Lower leg skin (tissue), 4 donors: ENCODE measurements at regions not wholly inside any gene's neighbourhood (a gene's known extent, or its start where the extent isn't known, plus 50 kb on each side); places are given as distances from the start of the nearest gene placed in this dataset.

Experiments
- DNase-seq, 2 donors: peaks; one replicate each; pipeline ENCODE4 v3.0.0-alpha.2; 2019; ENCODE audit warnings: low spot score in 2 of 2
- H3K4me3 ChIP-seq: fragments of 200-600 bp; sonication (generic); 2 replicates; pipeline ENCODE4 v1.5.1; 2017; ENCODE audit warnings: mild to moderate bottlenecking, low read depth; ENCODE audit not compliant: poor library complexity, severe bottlenecking
- POLR2A ChIP-seq, 2 donors: fragments of 450-650 bp; IDR thresholded peaks; one replicate each; pipeline ENCODE4 v1.6.1; 2016 to 2017; ENCODE audit warnings: antibody characterized with exemption in 2 of 2, mild to moderate bottlenecking in 1 of 2, moderate library complexity in 1 of 2
- WGBS, 2 donors: methylation state at CpG; one replicate each; pipeline ENCODE4 v1.1.5; 2018; 5-methylcytosine and 5-hydroxymethylcytosine counted together
- intact Hi-C: fragments of 100-400 bp; cut with DNase I; formaldehyde crosslinking; loops from one replicate; pipeline ENCODE4 v1.15.0; 2023; ENCODE audit warnings: low total_unique reads
- TF ChIP-seq, protein P1 (sequence below), 3 donors: fragments of 450-650 bp; IDR thresholded peaks; one replicate each; pipeline ENCODE4 v1.5.1; 2016; ENCODE audit warnings: antibody characterized with exemption in 3 of 3, mild to moderate bottlenecking in 3 of 3, moderate library complexity in 2 of 3

DNA sequence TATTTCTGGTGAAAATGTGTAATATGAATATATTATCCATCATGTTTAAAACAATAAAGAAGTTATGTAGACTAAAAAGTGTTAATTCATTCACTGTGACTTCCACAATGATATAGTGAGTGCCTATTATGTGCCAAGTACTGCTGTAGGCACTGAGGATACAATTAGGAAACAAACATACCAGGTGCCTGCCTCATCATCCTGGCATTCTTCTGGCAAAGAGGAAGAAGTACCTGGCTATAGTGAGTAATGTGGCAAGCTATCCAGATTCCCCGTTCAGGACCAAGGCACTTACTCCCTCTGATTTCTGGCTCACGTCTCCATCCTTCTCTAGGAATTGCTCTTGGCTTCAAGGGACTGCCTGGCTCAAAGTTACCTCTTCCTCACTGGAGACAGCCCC is 77.5 kb upstream of the CLMP start:
- 45 to 54% methylated on average over 2 of the region's 2 CpGs for WGBS, 2 donors
- no peak overlapping the region for H3K4me3 ChIP-seq
- no peak for DNase-seq
- TF ChIP-seq POLR2A (IDR thresholded peaks at IDR 0.05): no peak
- TF ChIP-seq, protein P1, sequence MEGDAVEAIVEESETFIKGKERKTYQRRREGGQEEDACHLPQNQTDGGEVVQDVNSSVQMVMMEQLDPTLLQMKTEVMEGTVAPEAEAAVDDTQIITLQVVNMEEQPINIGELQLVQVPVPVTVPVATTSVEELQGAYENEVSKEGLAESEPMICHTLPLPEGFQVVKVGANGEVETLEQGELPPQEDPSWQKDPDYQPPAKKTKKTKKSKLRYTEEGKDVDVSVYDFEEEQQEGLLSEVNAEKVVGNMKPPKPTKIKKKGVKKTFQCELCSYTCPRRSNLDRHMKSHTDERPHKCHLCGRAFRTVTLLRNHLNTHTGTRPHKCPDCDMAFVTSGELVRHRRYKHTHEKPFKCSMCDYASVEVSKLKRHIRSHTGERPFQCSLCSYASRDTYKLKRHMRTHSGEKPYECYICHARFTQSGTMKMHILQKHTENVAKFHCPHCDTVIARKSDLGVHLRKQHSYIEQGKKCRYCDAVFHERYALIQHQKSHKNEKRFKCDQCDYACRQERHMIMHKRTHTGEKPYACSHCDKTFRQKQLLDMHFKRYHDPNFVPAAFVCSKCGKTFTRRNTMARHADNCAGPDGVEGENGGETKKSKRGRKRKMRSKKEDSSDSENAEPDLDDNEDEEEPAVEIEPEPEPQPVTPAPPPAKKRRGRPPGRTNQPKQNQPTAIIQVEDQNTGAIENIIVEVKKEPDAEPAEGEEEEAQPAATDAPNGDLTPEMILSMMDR (IDR thresholded peaks at IDR 0.05): no peak
- intact Hi-C loops: no loop called here

DNA sequence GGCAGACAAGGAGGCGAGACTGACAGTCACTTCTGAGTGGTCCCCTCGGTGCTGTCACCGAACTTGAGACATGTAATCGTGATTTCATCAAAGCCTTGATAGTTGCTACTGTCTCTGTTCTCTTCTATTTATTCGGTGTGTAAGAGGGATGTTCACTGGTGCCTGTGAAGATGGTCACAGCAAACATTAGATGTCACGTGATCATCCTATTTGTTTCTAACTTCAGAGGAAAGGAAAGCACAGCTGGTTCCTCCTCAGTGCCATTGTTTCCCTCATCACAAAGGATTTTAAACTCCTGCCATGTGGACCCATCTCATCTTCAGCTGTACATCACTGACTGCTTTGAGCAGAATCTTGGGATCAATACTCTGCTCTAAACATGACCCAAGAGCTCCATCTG is 73.1 kb upstream of the CLMP start:
- 48 to 55% methylated on average over 6 of the region's 6 CpGs for WGBS, 2 donors
- intact Hi-C loops: no loop called here
- DNase-seq: no peak
- TF ChIP-seq, protein P1 (IDR thresholded peaks at IDR 0.05): no peak
- no peak for TF ChIP-seq POLR2A (IDR thresholded peaks at IDR 0.05)
- H3K4me3 ChIP-seq: no peak overlapping the region

DNA sequence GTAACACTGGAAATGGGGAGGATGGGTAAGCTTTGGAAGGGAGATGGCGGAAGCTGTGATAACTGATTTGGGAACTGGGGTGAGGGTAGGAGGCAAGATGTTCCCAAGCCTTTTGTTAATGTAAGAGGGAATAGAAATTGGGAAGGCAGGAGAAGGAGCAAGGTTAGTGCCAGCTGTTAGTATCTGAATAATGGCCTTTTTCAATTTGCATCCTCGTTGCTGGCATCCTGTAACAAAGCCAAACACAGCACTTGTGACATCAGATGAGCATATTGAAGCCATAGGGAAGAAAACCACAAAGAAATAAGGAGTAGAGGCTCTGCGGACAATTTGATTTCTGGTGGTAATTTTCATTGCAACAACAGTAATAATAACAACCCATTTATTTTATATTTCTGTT is 70.9 kb upstream of the CLMP start:
- H3K4me3 ChIP-seq: no peak overlapping the region
- intact Hi-C loops: no loop called here
- DNase-seq: no peak
- TF ChIP-seq, protein P1 (IDR thresholded peaks at IDR 0.05): no peak
- no peak for TF ChIP-seq POLR2A (IDR thresholded peaks at IDR 0.05)
- 71 to 75% methylated on average over 3 of the region's 3 CpGs for WGBS, 2 donors

DNA sequence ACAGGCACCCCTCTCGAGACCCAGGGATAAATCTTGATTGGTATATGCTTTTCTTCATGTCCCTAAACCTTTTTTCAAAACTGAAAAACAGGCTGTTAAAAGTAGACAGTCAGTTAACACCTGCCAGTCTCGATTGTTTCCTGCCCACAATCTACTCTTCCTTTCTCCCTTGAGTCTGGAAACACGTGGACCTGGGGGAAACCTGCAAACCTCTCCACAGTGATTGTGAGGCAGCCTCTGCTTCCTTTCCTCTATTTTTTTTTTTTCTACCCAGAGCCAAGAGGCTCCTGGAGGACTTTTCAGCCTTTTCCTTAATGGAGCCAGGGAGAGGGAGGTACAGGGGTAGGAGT is 69.4 kb upstream of the CLMP start:
- DNase-seq: no peak
- TF ChIP-seq POLR2A (IDR thresholded peaks at IDR 0.05): no peak
- TF ChIP-seq, protein P1 (IDR thresholded peaks at IDR 0.05): no peak
- intact Hi-C loops: no loop called here
- H3K4me3 ChIP-seq: no peak overlapping the region
- 53 to 54% methylated on average over 3 of the region's 3 CpGs for WGBS, 2 donors

DNA sequence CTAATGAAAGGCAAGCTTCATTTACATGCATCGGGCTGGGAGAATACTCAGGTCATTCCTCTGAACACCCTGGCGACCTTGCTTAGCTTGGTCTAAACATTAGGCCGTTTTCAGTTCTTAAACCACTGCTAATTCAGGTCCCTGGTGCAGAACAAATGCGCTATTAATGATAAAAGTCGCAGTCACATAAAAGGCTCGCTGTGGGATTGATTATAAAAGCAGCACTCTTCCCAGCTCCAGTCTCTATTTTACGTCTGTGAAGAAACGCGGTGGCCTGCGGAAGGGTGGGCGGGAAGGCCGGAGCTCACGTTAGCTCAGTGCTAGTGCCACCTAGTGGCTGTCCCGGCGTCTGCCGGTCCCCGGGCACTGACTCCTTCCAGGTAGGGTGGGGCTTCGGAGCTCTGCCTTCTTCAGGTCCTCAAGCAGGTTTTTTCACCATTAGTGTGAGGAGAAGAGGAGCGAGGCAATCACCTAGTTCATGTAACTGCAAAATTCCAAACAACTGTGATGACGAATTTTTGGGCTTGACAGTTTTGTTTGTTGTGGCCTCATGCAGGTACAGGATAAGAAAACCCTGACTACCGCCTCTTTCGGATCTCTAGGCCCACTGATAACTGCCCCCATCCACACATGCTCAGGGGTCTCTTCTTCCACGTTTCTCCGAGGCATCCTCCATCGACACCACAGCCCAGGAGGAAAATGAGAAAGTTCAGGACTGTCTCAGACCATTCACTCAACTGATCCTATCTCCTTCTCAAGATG is 66.5 kb upstream of the CLMP start:
- intact Hi-C loops: no loop called here
- WGBS, 2 donors: 19 to 20% methylated on average over 25 of the region's 25 CpGs
- TF ChIP-seq, protein P1 (IDR thresholded peaks at IDR 0.05): no peak
- no peak for TF ChIP-seq POLR2A (IDR thresholded peaks at IDR 0.05)
- no peak overlapping the region for H3K4me3 ChIP-seq
- DNase-seq: peak; percentile 53 to 92
